ENCODE measurements at regions not wholly inside any gene's neighbourhood (a gene's known extent, or its start where the extent isn't known, plus 50 kb on each side); places are given as distances from the start of the nearest gene placed in this dataset.
"Not testable (repeated sequence)": the region's sequence is repeated elsewhere in the genome, so short reads cannot be mapped to it uniquely, and the experiment has no call there.

DNA sequence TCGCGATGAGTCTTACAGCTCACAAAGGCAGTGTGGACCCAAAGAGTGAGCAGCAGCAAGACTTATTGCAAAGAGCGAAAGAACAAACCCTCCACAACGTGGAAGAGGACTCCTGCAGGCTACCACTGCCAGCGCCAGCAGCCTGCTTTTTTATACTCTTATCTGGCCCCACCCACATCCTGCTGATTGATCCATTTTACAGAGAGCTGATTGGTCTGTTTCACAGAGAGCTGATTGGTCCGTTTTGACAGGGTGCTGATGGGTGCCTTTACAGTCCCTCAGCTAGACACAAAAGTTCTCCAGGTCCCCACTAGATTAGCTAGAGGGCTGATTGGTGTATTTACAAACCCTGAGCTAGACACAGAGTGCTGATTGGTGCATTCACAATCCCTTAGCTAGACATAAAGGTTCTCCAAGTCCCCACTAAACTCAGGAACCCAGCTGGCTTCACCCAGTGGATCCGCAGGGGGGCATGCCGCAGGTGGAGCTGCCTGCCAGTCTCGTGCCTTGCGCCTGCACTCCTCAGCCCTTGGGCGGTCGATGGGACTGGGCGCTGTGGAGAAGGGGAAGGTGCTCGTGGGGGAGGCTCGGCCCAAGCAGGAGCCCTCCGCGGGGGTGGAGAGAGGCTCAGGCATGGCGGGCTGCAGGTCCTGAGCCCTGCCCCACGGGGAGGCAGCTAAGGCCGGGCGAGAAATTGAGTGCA is 75.7 kb downstream of the QDPR start:
- intact Hi-C loops (cut with micrococcal nuclease) = not testable (repeated sequence)

DNA sequence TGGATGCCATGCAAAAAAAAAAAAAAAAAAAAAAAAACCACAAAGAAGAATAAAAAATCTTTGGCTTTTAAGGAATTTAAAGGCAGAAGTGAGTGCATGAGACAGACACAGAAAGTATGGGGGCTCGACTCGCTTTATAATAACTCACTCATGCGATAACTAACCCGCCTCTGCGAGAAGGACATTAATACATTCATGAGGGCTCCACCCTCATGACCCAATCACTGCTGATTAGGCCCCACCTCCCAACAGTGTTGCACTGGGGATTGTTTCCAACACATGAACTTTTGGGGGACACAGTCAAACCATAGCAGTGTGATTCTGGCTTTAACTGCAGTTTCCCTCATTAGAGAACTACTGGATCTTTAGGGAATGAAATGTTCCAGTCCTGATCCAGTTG is 78.1 kb downstream of the QDPR start:
- intact Hi-C loops (cut with micrococcal nuclease) = no loop called here

- intact Hi-C loops (cut with micrococcal nuclease) = no loop called here
Observed at GRCh38 chr4:17427991-17428390, 83.9 kb downstream of the QDPR start.

GRCh38 chr4:17426222-17426621 is 85.7 kb downstream of the QDPR start:
- intact Hi-C loops (cut with micrococcal nuclease) = no loop called here

DNA sequence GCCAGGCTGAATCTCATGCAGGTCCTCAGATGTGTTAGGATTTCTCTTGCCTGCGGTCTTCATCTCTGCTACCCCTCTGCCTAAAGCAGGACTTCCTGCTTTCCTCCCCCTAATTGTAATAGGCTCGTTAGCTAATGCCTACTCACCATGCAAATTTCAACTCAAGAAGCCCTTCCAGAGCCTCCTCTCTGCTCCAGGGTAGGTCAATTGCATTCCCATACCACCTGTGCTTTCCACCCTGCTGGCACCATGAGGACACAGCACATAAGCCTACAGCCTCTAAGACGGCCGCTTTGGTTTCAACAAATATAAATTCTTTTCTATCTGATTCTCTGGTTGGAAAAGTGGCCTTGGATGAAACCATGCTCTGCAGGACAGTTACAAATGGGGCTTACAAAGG is 93.9 kb downstream of the QDPR start:
- intact Hi-C loops (cut with micrococcal nuclease) = no loop called here

DNA sequence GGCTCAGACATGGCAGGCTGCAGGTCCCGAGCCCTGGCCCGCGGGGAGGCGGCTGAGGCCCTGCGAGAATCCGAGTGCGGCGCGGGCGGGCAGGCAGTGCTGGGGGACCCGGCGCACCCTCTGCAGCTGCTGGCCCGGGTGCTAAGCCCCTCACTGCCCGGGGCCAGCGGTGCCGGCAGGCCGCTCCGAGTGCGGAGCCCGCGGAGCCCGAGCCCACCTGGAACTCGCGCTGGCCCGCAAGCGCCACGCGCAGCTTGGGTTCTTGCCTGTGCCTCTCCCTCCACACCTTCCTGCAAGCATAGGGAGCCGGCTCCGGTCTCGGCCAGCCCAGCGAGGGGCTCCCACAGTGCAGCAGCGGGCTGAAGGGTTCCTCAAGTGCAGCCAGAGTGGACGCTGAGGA is 97.5 kb downstream of the QDPR start:
- intact Hi-C loops (cut with micrococcal nuclease) = no loop called here

DNA sequence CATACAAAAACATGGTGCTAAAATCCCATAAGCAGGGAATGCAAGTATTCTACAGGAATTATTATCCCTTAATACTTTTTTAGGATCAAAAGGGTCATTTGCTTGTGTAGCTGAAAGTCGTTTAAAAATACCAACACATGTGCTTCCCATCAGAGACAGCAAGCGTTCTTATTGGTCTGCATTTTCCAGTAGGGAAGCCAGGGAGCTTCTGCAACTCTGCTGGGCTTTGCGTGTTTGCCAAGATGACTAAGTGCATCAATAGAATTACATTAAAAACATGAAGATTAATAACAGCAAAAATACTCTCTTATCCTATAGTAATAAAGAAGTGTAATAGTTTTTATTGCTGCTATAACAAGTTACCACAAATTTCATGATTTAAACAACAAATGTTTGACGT is 111.2 kb downstream of the QDPR start:
- intact Hi-C loops (cut with micrococcal nuclease) = no loop called here

GRCh38 chr4:17398805-17399204 is 113.1 kb downstream of the QDPR start:
- intact Hi-C loops (cut with micrococcal nuclease) = no loop called here

DNA sequence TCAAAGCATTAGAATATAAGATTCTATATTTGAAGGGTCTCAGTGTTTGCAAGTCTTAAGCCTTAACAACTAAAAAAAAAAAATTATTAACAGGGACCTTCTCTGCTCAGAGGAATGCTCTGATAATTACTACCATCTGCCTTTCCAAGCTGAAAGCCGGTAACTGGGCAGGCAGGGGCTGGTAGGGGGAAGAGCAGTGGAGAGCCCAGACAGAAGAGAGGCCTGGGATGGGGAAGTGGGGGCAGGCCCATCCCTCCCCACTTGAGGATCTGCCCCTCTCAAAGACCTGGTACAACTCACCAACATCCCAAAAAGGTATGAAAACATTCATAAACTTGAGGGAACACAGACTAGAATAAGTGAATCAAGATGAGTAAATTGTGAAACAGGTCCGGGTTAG is 113.9 kb downstream of the QDPR start:
- intact Hi-C loops (cut with micrococcal nuclease) = no loop called here

GRCh38 chr4:17397611-17398010 is 114.3 kb downstream of the QDPR start:
- intact Hi-C loops (cut with micrococcal nuclease) = no loop called here

DNA sequence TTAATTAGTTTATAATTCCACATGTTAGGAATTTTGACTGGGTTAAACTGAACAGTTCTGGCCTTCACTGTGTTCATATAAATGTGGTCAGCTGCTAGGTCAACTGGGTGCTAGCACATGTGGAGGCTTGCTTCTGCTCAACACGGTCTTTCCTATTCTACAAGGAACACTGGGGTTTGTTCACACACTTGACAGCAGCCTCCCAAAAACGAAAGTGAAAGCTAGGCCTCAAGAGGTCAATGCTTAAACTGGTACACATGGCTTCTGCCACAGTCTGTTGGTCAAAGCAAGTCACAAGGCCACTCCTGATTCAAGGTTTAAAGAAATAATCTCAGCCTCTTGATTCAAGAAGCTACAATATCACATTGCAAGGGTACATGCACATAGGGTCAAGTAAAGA is 126.5 kb downstream of the QDPR start:
- intact Hi-C loops (cut with micrococcal nuclease) = no loop called here

GRCh38 chr4:17380347-17380746 is 131.5 kb downstream of the QDPR start:
- intact Hi-C loops (cut with micrococcal nuclease) = no loop called here

DNA sequence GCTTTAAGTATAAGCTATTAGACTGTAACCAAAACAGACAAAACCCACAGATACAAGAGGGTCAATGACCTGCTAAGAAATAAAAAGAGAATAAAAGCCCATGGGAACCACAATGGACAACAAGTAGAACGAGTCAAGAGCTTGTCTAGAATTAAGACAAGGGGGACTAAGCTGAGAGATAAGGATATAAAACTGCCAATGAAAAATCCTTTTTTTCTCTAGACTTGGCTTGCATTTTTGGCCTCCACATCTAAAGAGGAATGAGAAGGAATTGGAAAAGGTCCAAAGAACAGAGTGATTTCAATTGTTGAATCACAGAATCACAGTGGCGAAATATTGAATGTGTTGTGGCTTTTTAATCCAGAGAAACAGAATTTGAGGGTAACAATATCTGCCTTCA is 135.7 kb downstream of the QDPR start:
- intact Hi-C loops (cut with micrococcal nuclease) = no loop called here

GRCh38 chr4:17373666-17374065 is 138.2 kb downstream of the QDPR start:
- intact Hi-C loops (cut with micrococcal nuclease) = no loop called here

DNA sequence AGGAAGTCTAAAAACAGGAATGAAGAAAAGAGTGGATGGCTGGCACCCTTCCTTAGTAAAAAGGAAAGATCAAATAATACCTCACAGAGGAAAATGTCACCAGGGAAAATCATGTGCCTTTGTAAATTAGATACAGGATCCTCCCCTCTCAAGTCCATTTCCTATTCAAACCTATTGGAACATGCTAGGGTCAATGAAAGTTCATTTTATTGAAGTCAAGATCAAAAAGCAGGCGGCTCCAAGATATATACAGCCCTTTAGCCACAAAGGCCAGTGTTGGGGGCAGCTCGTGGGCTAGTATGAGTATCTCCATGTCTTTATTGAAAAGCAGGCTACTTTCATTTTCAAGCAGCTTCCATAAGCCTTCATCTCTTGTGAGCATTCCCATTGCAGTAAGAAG is 141.1 kb downstream of the QDPR start:
- intact Hi-C loops (cut with micrococcal nuclease) = no loop called here

- intact Hi-C loops (cut with micrococcal nuclease) = no loop called here
Observed at GRCh38 chr4:17368408-17368807, 143.5 kb downstream of the QDPR start.

DNA sequence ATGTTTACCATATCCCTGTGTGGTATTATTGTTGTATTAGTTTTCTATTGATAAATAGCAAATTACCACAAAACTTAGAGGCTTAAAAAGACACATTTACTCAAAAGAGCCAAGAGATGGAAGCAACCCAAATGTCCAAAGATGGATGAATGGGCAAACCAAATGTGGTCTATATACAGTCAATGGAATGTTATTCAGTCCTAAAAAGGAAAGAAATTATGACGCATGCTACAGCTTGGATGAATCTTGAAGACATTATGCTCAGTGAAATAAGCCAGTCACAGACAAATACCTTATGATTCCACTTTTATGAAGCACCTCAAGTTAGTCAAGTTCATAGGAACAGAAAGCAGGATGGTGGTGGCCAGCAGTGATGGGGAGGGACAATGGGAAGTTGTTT is 144.7 kb downstream of the QDPR start:
- intact Hi-C loops (cut with micrococcal nuclease) = no loop called here

- intact Hi-C loops (cut with micrococcal nuclease) = no loop called here
Observed at GRCh38 chr4:17366496-17366895, 145.4 kb downstream of the QDPR start.

DNA sequence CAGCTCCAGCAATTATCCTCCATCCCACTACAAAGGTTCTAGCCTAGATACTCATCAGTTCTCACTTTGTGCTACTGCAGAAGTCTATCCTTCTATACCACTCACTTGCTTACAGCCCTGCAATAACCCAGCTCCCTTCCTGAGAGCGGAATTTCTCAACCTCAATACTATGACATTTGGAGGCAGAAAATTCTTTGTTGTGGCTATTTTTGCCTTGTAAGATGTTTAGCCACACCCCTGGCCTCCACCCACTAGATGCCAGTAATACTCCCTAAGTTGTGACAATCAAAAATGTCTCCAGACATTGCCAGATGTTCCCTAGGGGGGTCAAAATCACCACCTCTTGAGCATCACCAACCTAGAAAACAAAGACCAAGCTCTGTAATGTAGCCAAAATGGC is 149.5 kb downstream of the QDPR start:
- intact Hi-C loops (cut with micrococcal nuclease) = no loop called here

GRCh38 chr4:17358241-17358640 is 153.6 kb downstream of the QDPR start:
- intact Hi-C loops (cut with micrococcal nuclease) = no loop called here

- intact Hi-C loops (cut with micrococcal nuclease) = no loop called here
Observed at GRCh38 chr4:17356926-17357325, 155.0 kb downstream of the QDPR start.

DNA sequence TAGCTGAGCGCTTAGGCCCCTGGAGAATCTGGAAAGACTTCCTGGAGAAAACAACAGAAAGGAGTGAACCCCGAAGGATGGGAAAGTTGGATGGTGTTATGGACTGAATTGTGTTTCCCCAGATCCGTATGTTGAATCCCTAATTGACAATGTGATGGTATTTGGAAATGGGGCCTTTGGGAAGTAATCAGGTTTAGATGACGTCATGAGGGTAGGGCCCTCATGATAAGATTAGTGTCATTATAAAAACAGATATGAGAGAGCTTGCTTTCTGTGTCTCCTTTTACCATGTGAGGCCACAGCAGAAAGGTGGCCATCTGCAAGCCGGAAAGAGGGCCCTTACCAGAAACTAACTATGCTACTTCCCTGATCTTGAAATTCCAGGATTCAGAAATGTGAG is 159.5 kb downstream of the QDPR start:
- intact Hi-C loops (cut with micrococcal nuclease) = no loop called here

- intact Hi-C loops (cut with micrococcal nuclease) = loop anchor here (1.0 kb wide), 4 partner anchors 11 to 125 kb away; no protein-coding TSS in a partner anchor
Observed at GRCh38 chr4:17347445-17347844, 164.4 kb downstream of the QDPR start.

DNA sequence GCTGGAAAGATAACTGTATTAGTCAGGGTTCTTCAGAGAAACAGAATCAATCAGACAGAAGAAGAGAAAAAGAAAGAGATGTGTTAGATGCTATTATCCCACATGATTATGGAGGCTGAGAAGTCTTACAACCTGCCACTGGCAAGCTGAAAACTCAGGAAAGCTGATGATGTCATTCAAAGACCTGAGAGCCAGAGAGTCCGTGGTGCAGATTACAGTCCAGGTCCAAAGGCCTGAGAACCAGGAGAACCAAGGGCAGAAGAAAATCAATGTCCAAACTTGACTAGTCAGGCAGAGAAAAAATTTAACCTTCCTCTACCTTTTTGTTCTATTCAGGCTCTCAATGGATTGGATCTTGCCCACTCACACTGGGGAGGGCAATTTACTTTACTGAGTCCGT is 172.5 kb downstream of the QDPR start:
- intact Hi-C loops (cut with micrococcal nuclease) = no loop called here
